GM19035 (cell line): ENCODE measurements at regions not wholly inside any gene's neighbourhood (a gene's known extent, or its start where the extent isn't known, plus 50 kb on each side); places are given as distances from the start of the nearest gene placed in this dataset.

Source experiments
- ATAC-seq: cut with Tn5 transposase; IDR thresholded peaks from one replicate; pipeline ENCODE4 v1.9.1; 2021; ENCODE audit not compliant: unreplicated experiment

GRCh38 chr5:110916381-110917049 lies 155.0 kb upstream of the TSLP start:
- peak; percentile 78 for ATAC-seq

GRCh38 chr5:110917161-110917875 lies 154.2 kb upstream of the TSLP start:
- ATAC-seq: no peak

DNA sequence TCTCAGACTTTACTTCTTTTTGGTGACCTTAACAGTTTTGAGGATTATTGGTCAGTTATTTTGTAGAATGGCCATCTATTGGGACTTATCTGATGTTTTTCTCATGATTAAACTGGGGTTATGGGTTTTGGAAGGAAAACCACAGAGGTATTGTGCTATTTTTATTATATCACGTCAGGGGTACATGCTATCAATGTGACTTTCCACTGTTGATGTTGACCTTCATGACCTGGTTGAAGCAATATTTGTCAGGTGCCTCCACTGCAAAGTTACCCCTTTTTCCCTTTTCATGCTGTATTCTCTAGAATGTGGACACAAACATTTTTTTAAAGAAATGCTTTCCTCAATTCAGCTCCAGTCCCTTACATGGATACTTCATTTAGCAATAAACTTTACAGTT lies 152.8 kb upstream of the TSLP start:
- ATAC-seq: no peak

- ATAC-seq: no peak
Observed at GRCh38 chr5:110923971-110924370, 147.5 kb upstream of the TSLP start.

GRCh38 chr5:110925398-110925797 lies 146.1 kb upstream of the TSLP start:
- no peak for ATAC-seq

DNA sequence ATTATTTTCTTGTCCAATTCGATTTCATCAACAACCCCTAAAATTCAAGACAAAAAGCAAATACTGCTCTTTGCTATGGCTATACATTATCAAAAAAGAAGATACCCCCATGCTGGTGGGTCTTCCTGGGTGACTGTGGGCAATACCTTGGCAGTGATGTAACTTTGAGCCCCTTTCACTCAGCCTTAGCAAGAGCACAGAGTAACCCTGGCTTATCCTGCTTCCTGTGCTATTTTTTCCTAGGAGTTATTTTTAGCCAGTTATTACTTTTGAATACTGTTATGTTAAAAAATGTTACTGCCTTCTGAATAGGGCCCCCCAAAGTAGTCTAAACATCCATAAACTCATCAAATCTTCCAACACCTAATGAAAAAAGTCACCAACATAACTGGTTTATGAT lies 145.6 kb upstream of the TSLP start:
- no peak for ATAC-seq

- peak; percentile 96 for ATAC-seq
Observed at GRCh38 chr5:110932755-110933488, 138.6 kb upstream of the TSLP start.

GRCh38 chr5:110940136-110940535 lies 131.4 kb upstream of the TSLP start:
- ATAC-seq: no peak

DNA sequence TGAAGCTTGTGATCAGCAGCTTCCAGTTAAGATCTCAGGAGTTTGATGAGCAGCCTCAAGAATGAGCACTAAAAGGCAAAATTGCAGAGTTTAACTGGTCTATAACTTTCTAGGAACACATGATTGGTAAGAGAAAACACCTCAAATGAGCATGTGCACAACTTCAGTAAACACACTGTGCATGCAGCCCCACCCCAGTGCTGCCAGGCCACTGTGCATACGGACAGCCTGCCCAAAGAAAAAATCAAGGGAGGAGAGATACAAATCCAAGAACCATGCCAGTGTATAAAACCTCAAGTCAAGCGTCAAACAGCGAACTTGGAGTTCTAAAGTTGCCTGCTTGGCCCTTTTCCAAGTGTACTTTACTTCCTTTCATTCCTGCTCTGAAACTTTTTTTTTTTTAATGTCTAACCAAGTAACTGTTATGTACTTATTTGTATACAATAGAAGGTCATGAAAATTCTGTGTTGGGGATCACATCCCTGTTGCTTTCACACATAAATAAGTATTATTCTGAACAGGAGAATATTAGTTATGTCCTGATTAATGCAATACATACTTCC lies 125.6 kb upstream of the TSLP start:
- ATAC-seq: no peak

GRCh38 chr5:110951373-110951791 lies 120.1 kb upstream of the TSLP start:
- ATAC-seq: no peak

DNA sequence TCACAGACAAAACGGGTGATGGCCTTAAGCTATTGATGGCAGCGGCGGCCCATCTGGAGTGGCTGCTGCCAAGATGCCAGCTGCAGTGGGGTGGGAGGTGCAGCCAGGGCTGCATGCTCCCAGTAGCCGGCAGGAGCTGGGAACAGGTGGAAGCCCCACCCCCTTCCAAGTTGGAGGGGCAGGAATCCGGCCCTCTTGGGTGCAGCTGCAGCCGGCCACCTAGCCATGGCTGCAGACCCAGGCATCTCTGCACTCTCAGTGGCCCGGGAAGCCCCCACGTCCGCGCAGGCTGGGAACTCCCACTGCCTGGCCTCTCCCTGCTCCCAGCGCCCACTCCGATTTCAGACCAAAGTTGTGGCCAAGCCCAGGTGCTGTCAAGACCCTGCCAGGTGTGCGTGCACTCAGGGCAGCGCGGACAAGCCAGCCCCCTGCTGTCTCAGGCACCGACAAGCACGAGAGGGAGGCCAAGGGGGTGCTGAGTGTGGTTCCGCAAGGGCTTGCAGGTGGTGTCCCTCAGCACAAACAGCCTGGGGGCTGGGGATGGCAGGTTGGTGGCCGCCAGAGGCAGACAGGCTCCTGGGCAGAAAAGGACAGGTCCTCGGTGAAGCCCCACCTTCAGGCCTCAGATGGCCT lies 115.1 kb upstream of the TSLP start:
- ATAC-seq: no peak

DNA sequence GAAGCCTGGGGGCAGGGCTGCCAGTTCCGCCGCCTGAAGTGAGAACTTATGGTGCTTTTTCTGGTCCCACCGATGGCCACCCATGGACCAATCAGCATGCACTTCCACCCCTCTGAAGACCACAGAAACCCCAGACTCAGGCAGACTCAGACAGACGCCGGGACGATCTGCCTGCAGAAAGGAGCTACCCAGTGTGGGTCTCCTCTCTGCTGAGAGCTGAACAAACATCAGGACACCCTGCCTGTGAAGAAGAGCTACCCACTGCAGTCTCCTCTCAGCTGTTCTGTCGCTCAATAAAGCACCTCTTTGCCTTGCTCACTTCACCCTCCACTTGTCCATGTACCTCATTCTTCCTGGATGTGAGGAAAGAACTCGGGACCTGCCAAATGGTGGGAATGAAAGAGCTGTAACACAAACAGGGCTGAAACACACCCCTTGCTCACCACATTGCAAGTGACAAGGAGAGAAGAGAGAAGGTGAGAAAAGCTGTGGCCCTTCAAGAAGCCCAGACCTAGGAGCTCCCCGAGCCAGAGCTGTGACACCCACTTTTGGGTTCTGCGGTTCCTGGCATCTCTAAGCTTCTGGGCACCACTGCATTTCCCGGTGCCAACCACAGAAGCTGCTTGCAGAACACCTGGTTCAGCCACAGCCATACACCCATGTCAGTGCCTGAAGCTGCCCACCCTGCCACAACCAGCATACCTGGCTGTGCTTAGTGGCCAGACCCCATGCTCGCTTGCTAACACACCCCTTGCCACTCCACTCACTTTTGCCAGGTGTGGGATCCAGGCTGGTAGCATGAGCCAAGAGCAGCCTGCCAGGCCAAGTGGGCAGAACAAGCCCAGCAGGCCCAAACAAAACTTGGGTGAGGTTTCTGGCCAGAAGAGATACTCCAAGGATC lies 114.3 kb upstream of the TSLP start:
- no peak for ATAC-seq

- no peak for ATAC-seq
Observed at GRCh38 chr5:110957934-110958333, 113.6 kb upstream of the TSLP start.

DNA sequence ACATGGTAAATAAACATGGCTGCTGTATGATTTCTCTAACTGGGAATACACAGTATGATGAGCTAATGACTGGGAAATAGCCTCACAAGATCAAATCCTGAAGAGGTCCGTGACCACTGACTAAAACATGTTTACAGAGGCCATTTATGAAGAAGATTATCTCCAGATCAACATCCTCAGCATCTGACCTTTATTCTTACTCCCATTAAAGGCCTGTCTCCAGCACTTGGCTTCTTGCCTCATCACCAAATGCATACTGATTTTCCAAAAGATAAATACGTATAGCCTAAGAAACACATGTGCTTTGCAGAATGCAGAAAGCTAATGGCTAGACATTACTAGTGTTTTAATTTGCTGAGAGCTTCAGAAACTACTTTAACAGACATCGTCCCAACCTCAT lies 108.0 kb upstream of the TSLP start:
- no peak for ATAC-seq

DNA sequence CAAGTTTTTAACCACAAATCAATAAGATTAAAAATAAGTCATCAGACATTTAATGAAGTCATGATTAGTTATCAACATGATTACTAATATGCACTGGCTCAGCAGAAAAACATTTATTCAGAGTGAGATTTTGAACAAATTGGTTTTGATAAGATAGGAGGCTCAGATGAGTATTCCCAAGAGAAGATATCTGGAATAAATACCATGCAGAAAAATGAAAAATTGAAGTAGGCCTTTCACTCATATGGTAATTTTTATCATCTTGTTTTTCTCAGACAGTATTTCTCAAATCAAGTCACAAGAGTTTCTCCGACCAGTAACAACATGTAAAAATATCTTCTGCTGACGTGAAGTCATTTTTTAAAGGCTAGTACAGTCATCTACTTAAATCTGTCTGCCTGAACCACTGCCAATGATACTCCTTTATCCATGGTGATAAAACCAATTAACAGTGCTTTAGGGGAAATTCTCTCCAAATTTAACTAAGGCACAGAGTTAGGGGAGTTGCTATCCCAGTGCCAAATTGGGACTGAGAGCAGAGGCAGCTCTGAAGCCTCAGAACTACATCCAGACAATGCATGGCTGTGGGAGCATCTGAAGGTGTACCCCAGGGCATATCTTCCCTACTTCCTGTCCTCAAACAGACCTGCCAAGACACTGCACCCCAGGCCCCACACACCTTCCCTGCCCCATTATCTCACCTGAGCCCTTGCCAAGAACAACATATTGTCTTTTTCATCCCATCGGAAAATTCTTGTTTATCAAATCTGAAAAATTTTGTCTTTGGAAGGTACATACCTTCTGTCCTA lies 105.5 kb upstream of the TSLP start:
- ATAC-seq: no peak

GRCh38 chr5:110968246-110969005 lies 103.1 kb upstream of the TSLP start:
- no peak for ATAC-seq

GRCh38 chr5:110969502-110969901 lies 102.0 kb upstream of the TSLP start:
- no peak for ATAC-seq

- no peak for ATAC-seq
Observed at GRCh38 chr5:110973510-110973909, 98.0 kb upstream of the TSLP start.

DNA sequence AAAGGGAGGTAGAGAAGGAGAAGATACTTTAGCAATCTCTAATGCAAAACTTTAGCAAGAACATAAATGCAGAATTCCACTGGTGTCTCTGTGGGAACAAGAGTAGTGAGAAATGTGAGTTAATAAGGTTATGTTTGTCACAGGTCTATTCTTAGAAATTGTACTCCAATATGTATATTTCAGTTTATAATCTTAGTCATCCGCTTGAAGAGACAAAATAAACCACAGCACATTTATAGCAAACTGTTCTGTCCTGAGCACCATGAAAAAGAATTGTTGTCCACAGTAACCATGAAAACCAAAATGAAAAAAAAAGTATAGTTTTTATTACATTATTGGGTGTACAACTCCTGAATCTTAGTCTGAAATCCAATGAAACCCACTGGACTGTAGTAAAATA lies 93.6 kb upstream of the TSLP start:
- no peak for ATAC-seq
